Upper lobe of left lung (tissue), 6 donors: ENCODE measurements at regions not wholly inside any gene's neighbourhood (a gene's known extent, or its start where the extent isn't known, plus 50 kb on each side); places are given as distances from the start of the nearest gene placed in this dataset.

Experiments used
- ATAC-seq, 2 donors: fragments of 200-7000 bp; cut with Tn5 transposase; one replicate each; pipeline ENCODE4 v1.9.1; 2022; ENCODE audit warnings: mild to moderate bottlenecking in 2 of 2, moderate library complexity in 2 of 2; ENCODE audit not compliant: low FRiP score in 2 of 2
- DNase-seq, 2 donors: peaks; one replicate each; pipeline ENCODE4 v3.0.0-alpha.2; 2019 to 2020
- H3K27ac ChIP-seq, 4 donors: fragments of 200-600 bp; sonication (generic); one replicate each; pipeline ENCODE4 v1.5.1; 2016 to 2019
- H3K27me3 ChIP-seq, 4 donors: fragments of 200-600 bp; sonication (generic); one replicate each; pipeline ENCODE4 v1.5.1; 2017 to 2019
- H3K36me3 ChIP-seq, 4 donors: fragments of 200-600 bp; sonication (generic); one replicate each; pipeline ENCODE4 v1.5.1; 2016 to 2019
- H3K4me1 ChIP-seq, 4 donors: fragments of 200-600 bp; sonication (generic); one replicate each; pipeline ENCODE4 v1.5.1; 2018 to 2019
- H3K4me3 ChIP-seq, 4 donors: fragments of 200-600 bp; sonication (generic); one replicate each; pipeline ENCODE4 v1.5.1; 2017 to 2019; ENCODE audit warnings: mild to moderate bottlenecking in 2 of 4, moderate library complexity in 1 of 4
- H3K9me3 ChIP-seq, 4 donors: fragments of 200-600 bp; sonication (generic); one replicate each; pipeline ENCODE4 v1.5.1; 2018 to 2019
- EP300 ChIP-seq, 4 donors: sonication (generic); formaldehyde crosslinking; IDR thresholded peaks; one replicate each; pipeline ENCODE4 v1.5.1; 2017; ENCODE audit warnings: antibody characterized with exemption in 4 of 4, control low read depth in 2 of 4
- POLR2A ChIP-seq, 4 donors: fragments of 450-650 bp; IDR thresholded peaks; one replicate each; pipeline ENCODE4 v1.5.1; 2016 to 2017; ENCODE audit warnings: antibody characterized with exemption in 4 of 4, mild to moderate bottlenecking in 2 of 4
- POLR2AphosphoS5 ChIP-seq, 2 donors: sonication (generic); formaldehyde crosslinking; IDR thresholded peaks; one replicate each; pipeline ENCODE4 v1.5.1; 2017; ENCODE audit warnings: antibody characterized with exemption in 2 of 2
- WGBS, 2 donors: methylation state at CpG; one replicate each; pipeline ENCODE4 v1.1.5; 2017 to 2018; 5-methylcytosine and 5-hydroxymethylcytosine counted together
- TF ChIP-seq, protein P1 (sequence below), 6 experiments: fragments of 450-650 bp in 4 of 6; fragments of 200-600 bp in 2 of 6; sonication (generic) in 2 of 6; IDR thresholded peaks; one replicate each; pipeline ENCODE4 v1.5.1; 2016 to 2019; ENCODE audit warnings: antibody characterized with exemption in 6 of 6
- donor health status: DM: no; HTN: no; CAD: no; lungs with moderate emphysema.
- donor health status: DM: no; HTN: yes; CAD: no; lungs with severe emphysema.

DNA sequence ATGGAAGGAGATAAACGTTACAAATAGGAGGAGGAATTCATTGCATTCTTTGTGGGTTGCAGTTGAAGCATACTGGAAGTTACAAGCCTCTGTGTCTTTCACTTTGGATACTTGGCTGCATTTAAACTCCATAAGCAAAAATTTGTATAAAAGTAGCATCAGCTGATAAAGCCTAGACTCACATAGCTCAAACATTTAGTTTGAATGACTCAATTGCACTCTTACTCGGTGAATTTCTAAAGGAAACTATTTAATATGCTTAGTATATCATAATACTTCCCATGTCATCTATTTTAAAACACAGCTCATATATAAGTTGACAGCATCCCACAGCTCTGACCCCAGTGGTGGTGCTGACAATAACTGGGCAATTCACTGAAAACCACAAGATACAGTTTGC lies 596.6 kb upstream of the ZNF608 start:
- Histone ChIP-seq H3K9me3 (no peaks in the 10 kb centered on the region), H3K4me1 (no peaks in the 10 kb centered on the region), H3K27ac (no peak overlapping the region), H3K36me3 (no peaks in the 10 kb centered on the region), H3K4me3 (no peak overlapping the region), H3K27me3 (no peaks in the 10 kb centered on the region)
- ATAC-seq (no peak), DNase-seq (no peak)
- WGBS, 2 donors: 59 to 67% methylated on average over 2 of the region's 2 CpGs
- TF ChIP-seq POLR2A (IDR thresholded peaks at IDR 0.05) (no peak), EP300 (IDR thresholded peaks at IDR 0.05) (no peak), POLR2AphosphoS5 (IDR thresholded peaks at IDR 0.05) (no peak)
- TF ChIP-seq, protein P1, sequence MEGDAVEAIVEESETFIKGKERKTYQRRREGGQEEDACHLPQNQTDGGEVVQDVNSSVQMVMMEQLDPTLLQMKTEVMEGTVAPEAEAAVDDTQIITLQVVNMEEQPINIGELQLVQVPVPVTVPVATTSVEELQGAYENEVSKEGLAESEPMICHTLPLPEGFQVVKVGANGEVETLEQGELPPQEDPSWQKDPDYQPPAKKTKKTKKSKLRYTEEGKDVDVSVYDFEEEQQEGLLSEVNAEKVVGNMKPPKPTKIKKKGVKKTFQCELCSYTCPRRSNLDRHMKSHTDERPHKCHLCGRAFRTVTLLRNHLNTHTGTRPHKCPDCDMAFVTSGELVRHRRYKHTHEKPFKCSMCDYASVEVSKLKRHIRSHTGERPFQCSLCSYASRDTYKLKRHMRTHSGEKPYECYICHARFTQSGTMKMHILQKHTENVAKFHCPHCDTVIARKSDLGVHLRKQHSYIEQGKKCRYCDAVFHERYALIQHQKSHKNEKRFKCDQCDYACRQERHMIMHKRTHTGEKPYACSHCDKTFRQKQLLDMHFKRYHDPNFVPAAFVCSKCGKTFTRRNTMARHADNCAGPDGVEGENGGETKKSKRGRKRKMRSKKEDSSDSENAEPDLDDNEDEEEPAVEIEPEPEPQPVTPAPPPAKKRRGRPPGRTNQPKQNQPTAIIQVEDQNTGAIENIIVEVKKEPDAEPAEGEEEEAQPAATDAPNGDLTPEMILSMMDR (IDR thresholded peaks at IDR 0.05): no peak

DNA sequence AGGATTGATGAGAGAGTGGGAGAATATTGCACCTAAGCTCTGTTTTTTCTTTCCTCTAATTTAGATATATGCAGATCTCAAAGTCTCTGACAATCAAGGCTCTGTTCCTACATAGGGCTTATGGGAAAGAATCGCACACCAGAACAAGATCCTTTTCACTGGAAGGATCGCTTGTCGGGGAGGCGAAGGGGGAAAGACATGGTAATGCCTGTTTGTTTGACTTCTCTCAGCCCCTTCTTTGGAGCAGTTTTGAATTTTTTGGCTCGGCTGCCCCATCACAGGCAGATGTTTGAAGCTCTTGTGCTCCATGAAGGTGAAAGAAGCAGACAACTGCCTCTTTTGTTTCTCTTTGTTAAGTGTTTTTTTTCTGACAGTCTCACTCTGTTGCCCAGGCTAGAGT lies 599.9 kb upstream of the ZNF608 start:
- no peaks in the 10 kb centered on the region for H3K36me3 ChIP-seq
- DNase-seq (no peak), ATAC-seq (no peak)
- H3K9me3 ChIP-seq: no peaks in the 10 kb centered on the region
- H3K27ac ChIP-seq: no peak overlapping the region
- peaks cover 0 to 12% (median 4%) of the 10 kb centered on the region in 4 donors for H3K4me1 ChIP-seq
- TF ChIP-seq, protein P1 (IDR thresholded peaks at IDR 0.05): no peak
- TF ChIP-seq EP300 (IDR thresholded peaks at IDR 0.05): no peak
- TF ChIP-seq POLR2AphosphoS5 (IDR thresholded peaks at IDR 0.05): no peak
- no peak for TF ChIP-seq POLR2A (IDR thresholded peaks at IDR 0.05)
- no peaks in the 10 kb centered on the region for H3K27me3 ChIP-seq
- H3K4me3 ChIP-seq: no peak overlapping the region
- WGBS, 2 donors: 90 to 96% methylated on average over 5 of the region's 5 CpGs

DNA sequence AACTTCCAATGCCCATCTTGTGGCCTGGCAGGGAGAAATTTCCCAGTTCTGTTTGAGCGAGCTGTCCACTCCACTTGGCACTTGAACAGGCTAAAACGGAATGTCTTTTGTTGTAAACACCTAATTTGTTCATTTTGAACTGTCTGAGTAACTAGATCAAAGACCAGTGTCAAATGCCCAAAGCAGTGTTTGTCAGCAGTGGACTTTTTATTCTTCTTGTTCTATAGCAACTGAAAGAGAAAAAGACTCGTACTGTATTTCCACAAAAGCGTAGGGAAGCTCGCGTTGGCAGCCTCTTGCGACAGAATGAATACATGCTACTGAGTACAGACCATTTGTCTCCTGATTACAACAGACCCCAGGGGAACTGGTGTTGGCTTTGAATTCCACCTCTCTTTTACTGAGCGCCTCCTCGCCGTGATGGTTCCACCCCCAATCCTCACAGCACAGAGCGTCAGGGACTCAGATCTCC lies 601.8 kb upstream of the ZNF608 start:
- DNase-seq (no peak), ATAC-seq (peak in 1 of 2 donors; percentile 65)
- Histone ChIP-seq H3K9me3 (no peaks in the 10 kb centered on the region), H3K4me3 (no peak overlapping the region), H3K27ac (no peak overlapping the region), H3K36me3 (no peaks in the 10 kb centered on the region), H3K27me3 (no peaks in the 10 kb centered on the region), H3K4me1 (peaks cover 0 to 12% (median 4%) of the 10 kb centered on the region in 4 donors)
- 70 to 77% methylated on average over 11 of the region's 11 CpGs for WGBS, 2 donors
- no peak for TF ChIP-seq POLR2A (IDR thresholded peaks at IDR 0.05)
- TF ChIP-seq, protein P1 (IDR thresholded peaks at IDR 0.05): no peak
- no peak for TF ChIP-seq POLR2AphosphoS5 (IDR thresholded peaks at IDR 0.05)
- no peak for TF ChIP-seq EP300 (IDR thresholded peaks at IDR 0.05)

DNA sequence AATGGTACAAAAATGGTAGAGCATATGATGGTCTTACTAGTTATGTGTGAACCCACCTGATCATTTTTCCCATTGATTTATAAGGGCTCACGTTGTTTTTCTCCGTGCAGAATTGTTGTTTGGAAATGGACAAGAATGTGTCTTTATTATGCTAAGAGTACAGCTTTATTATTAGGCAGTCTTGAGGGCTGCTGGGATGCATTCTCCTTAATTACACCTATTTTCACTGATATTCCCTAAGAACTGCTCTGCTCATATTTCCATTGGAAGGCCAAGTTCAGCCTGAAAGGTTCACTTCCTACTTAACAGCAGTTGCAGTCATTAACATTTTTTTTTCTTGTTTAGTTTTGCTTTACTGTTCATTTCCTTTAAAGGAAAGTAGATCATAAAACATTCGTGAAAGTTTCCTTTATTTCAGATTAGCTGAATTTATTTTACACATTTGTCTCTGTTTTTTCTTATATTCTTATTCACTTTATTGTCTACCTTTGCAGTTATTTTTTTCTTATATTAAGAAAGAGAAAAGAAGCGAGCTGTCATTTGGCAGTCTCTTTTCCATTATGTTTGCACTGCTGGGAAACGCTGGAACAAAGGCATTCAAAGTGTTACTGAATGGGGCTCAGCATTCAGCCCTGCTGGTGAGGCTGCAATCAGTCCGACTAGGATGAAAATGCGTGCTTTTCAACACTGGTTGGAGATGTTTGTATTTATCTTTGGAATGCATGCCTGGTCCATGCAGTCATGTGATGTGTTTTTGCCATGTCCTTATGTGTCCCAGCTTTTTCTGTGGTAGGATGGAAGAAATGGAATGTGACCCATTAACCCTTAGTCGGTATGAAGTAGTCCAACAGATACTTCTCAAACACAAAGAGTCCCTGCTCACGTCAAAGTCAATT lies 602.7 kb upstream of the ZNF608 start:
- no peaks in the 10 kb centered on the region for H3K36me3 ChIP-seq
- no peak for DNase-seq
- H3K27ac ChIP-seq: no peak overlapping the region
- H3K27me3 ChIP-seq: no peaks in the 10 kb centered on the region
- TF ChIP-seq POLR2AphosphoS5 (IDR thresholded peaks at IDR 0.05) (no peak), EP300 (IDR thresholded peaks at IDR 0.05) (no peak)
- TF ChIP-seq, protein P1 (IDR thresholded peaks at IDR 0.05): peak in 1 of 6 experiments; percentile 6
- 36 to 38% methylated on average over 9 of the region's 9 CpGs for WGBS, 2 donors
- H3K9me3 ChIP-seq: no peaks in the 10 kb centered on the region
- no peak for ATAC-seq
- peaks cover 0 to 12% (median 4%) of the 10 kb centered on the region in 4 donors for H3K4me1 ChIP-seq
- no peak overlapping the region for H3K4me3 ChIP-seq
